CD1c-positive myeloid dendritic cell (primary cell): ENCODE measurements at regions not wholly inside any gene's neighbourhood (a gene's known extent, or its start where the extent isn't known, plus 50 kb on each side); places are given as distances from the start of the nearest gene placed in this dataset.
"Not testable (repeated sequence)": the region's sequence is repeated elsewhere in the genome, so short reads cannot be mapped to it uniquely, and the experiment has no call there.

Experiments used
- DNase-seq: peaks from one replicate; pipeline ENCODE4 v3.0.0-alpha.2; 2016; ENCODE audit errors: extremely low spot score

GRCh38 chr9:40930426-40930825, 198.1 kb downstream of the FOXD4L6 start:
- not testable (repeated sequence) for DNase-seq

DNA sequence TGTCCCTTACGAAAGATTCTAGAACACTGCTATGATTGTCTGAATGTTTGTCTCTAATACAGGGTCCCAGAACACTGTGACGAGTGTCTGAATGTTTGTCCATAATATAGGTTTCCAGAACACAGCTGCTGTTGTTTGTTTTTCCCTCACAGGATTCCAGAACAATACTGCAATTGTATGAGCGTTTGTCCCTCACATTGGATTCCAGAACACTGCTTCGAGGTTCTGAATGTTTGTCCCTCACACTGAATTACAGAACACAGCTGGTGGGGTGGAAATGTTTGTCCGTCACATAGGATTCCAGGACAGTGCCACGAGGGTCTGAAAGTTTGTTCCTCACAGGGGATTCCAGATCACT, 199.0 kb downstream of the FOXD4L6 start:
- DNase-seq, result not testable (repeated sequence)

- DNase-seq, result no peak
Observed at GRCh38 chr9:40928803-40929487, 199.5 kb downstream of the FOXD4L6 start.

DNA sequence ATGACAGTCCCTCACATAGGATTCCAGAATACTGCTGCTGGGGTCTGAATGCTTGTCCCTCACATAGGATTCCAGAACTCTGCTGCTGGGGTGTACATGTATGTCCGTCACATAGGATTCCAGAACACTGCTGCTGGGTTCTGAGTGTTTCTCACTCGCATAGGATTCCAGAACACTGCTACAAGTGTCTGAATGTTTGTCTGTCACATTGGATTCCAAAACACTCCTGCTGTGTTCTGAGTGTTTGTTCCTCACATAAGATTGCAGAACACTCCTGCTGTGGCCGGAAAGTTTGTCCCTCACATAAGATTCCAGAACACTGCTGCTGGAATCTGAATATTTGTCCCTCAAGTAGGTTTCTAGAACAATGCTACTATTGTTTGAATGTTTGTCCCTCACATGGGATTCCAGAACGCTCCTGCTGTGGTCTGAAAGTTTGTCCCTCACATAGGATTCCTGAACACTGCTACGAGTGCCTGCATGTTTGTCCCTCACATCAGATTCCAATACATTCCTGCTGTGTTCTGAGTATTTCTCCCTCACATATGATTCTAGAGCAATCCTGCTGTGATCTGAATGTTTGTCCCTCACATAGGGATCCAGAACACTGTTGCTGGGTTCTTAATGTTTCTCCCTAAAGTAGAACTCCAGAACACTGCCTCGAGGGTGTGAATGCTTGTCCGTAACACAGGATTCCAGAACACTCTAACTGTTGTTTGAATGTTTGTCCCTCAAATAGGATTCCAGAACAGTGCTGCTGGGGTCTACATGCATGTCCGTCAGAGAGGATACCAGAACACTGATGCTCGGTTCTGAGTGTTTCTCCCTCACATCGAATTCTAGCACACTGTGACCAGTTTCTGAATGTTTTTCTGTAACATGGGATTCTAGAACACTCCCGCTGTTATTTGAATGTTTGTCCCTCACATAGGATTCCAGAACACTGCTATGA, 200.4 kb downstream of the FOXD4L6 start:
- no peak for DNase-seq

DNA sequence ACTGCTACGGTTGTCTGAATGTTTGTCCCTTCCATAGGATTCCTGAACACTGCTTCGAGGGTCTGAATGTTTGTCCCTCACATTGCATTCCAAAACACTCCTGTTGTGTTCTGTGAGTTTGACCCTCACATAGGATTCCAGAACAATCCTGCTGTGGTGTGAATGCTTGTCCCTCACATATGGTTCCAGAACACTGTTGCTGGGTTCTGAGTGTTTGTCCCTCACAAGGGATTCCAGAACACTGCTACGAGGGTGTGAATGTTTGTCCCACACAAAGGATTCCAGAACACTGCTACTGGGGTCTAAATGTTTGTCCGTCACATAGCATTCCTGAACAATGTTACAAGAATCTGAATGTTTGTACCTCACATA, 201.2 kb downstream of the FOXD4L6 start:
- DNase-seq, result no peak

- DNase-seq, result no peak
Observed at GRCh38 chr9:40926404-40927259, 201.8 kb downstream of the FOXD4L6 start.

GRCh38 chr9:40925149-40925548, 203.3 kb downstream of the FOXD4L6 start:
- no peak for DNase-seq

DNA sequence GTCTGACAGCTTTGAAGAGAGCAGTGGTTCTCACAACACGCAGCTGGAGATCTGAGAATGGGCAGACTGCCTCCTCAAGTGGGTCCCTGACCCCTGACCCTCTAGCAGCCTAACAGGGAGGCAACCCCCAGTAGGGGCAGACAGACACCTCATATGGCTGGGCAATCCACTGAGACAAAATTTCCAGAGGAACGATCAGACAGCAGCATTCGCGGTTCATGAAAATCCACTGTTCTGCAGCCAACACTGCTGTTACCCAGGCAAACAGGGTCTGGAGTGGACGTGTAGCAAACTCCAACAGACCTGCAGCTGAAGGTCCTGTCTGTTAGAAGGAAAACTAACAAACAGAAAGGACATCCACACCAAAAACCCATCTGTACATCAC, 212.1 kb downstream of the FOXD4L6 start:
- not testable (repeated sequence) for DNase-seq

- not testable (repeated sequence) for DNase-seq
Observed at GRCh38 chr9:40915660-40916398, 212.7 kb downstream of the FOXD4L6 start.

GRCh38 chr9:40914772-40915659, 213.5 kb downstream of the FOXD4L6 start:
- no peak for DNase-seq

DNA sequence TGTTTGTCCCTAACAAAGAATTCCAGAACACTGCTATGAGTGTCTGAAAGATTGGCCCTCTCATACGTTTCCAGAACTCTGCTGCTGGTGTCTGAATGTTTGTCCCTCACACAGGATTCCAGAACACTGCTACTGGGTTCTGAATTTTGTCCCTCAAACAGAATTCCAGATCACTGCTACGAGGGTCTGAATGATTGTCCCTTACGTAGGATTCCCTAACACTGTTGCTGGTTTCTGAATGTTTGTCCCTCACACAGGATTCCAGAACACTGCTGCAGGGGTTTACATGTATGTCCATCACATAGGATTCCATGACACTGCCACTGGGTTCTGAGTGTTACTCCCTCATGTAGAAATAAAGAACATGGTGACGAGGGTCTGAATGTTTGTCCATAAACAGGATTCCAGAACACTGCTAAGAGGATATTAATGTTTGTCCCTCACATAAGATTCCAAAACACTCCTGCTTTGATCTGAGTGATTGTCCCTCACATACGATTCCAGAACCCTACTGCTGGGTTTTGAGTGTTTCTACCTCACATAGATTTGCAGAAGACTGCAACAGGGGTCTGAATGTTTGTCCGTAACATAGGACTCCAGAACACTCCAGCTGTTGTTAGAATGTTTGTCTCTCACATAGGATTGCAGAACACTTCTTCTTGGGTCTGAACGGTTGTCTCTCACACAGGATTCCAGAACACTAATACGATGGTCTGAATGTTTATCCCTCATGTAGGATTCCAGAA, 214.4 kb downstream of the FOXD4L6 start:
- DNase-seq, result no peak

DNA sequence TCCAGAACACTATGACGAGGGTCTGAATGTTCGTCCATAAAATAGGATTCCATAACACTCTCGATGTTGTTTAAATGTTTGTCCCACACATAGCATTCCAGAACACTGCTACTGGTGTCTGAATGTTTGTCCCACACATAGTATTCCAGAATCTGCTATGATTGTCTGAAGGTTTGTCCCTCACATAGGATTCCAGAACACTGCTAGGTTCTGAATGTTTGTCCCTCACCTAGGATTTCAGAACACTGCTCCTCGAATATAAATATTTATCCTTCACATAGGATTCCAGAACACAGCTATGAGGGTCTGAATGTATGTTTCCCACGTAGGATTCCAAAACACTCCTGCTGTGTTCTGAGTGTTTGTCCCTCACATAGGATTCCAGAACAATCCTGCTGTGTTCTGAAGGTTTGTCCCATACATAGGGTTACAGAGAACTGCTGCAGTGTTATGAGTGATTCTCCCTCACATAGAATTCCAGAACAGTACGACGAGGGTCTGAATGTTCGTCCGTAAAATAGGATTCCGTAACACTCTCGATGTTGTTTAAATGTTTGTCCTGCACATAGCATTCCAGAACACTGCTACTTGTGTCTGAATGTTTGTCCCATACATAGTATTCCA, 215.3 kb downstream of the FOXD4L6 start:
- DNase-seq, result no peak

DNA sequence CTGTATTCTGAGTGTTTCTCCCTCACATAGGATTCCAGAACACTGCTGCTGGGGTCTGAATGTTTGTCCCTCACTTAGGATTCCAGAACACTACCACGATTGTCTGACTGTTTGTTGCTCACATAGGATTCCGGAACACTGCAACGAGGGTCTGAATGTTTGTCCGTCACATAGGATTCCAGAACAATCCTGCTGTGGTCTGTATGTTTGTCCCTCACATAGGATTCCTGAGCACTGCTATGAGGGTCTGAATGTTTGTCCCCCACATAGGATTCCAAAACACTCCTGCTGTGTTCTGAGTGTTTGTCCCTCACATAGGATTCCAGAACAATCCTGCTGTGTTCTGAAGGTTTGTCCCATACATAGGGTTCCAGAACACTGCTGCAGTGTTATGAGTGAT, 215.8 kb downstream of the FOXD4L6 start:
- not testable (repeated sequence) for DNase-seq

DNA sequence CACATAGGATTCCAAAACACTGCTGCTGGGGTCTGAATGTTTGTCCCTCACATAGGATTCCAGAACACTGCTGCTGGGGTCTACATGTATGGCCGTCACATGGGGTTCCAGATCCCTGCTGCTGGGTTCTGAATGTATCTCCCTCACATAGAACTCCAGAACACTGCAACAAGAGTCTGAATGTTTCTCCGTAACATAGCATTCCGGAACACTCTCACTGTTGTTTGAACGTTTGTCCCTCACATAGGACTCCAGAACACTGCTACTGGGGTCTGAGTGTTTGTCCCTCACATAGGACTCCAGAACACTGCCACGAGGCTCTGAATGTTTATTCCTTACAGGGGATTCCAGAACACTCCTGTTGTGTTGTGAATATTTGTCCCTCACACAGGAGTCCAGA, 216.8 kb downstream of the FOXD4L6 start:
- no peak for DNase-seq

DNA sequence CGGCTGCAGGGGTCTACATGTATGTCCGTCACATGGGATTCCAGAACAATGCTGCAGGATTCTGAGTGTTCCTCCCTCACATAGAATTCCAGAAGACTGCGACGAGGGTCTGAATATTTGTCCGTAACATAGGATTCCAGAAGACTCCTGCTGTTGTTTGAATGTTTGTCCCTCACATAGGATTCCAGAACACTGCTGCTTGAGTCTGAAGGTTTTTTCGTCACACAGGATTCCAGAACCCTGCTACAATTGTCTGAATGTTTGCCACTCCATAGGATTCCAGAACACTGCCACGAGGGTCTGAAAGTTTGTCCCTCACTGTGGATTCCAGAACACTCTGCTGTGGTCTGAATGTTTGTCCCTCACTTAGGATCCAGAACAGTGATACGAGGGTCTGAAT, 217.5 kb downstream of the FOXD4L6 start:
- DNase-seq, result not testable (repeated sequence)

DNA sequence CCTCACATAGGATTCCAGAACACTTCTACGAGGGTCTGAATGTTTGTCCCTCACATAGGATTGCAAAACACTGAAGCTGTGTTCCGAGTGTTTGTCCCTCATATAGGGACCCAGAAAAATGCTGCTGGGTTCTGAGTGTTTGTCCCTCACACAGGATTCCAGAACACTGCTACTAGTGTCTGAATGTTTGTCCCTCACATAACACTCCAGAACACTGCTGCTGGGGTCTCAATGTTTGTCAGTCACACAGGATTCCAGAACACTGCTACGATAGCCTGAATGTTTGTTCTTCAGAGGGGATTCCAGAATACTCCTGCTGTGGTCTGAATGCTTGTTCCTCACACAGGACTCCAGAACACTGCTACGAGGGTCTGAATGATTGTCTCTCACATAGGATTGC, 218.7 kb downstream of the FOXD4L6 start:
- no peak for DNase-seq

DNA sequence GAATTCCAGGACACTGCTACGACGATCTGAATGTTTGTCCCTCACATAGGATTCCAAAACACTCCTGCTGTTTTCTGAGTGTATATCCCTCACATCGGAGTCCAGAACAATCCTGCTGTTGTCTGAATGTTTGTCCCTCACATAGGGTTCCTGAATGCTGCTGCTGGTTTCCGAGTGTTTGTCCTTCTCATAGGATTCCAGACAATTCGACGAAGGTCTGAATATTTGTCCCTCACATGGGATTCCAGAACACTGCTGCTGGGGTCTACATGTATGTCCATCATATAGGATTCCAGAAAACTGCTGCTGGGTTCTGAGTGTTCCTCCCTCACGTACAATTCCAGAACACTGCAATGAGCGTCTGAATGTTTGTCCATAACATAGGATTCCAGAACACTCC, 219.4 kb downstream of the FOXD4L6 start:
- DNase-seq, result not testable (repeated sequence)

- no peak for DNase-seq
Observed at GRCh38 chr9:40907657-40908624, 220.5 kb downstream of the FOXD4L6 start.
